ENCODE measurements at regions not wholly inside any gene's neighbourhood (a gene's known extent, or its start where the extent isn't known, plus 50 kb on each side); places are given as distances from the start of the nearest gene placed in this dataset.

GRCh38 chr1:94316836-94317789 lies 79.7 kb upstream of the ARHGAP29 start (continued):
- TF ChIP-seq FIP1L1 (IDR thresholded peaks at IDR 0.05; ENCODE audit: borderline replicate concordance, insufficient read depth, low read depth, low read length) = no peak
- TF ChIP-seq POGZ (CRISPR knock-in tag; IDR thresholded peaks at IDR 0.05) = peak; percentile 42; the same call in 1 of the 2 replicates
- no peak for TF ChIP-seq WIZ (CRISPR knock-in tag; IDR thresholded peaks at IDR 0.05)
- no peak for TF ChIP-seq ZBTB7B (CRISPR knock-in tag; IDR thresholded peaks at IDR 0.05)
- TF ChIP-seq ZBTB37 (CRISPR knock-in tag; IDR thresholded peaks at IDR 0.05) = no peak
- TF ChIP-seq ZKSCAN5 (CRISPR knock-in tag; IDR thresholded peaks at IDR 0.05) = no peak
- no peak for TF ChIP-seq HNRNPH1 (optimal IDR thresholded peaks at IDR 0.05; ENCODE audit: low read depth, low read length)
- no peak for TF ChIP-seq MIER2 (CRISPR knock-in tag; IDR thresholded peaks at IDR 0.05)
- no peak for TF ChIP-seq TERF1 (CRISPR knock-in tag; IDR thresholded peaks at IDR 0.05)
- 0 out of 2 replicates have a peak, but pooled peaks have one; percentile 52 for TF ChIP-seq PHF21A (CRISPR knock-in tag; IDR thresholded peaks at IDR 0.05)
- TF ChIP-seq ARID2 (CRISPR knock-in tag; IDR thresholded peaks at IDR 0.05; ENCODE audit: borderline replicate concordance) = no peak
- TF ChIP-seq ZNF205 (CRISPR knock-in tag; IDR thresholded peaks at IDR 0.05) = no peak
- TF ChIP-seq ERF (CRISPR knock-in tag; IDR thresholded peaks at IDR 0.05) = peak; percentile 42; the same call in 1 of the 2 replicates
- no peak for TF ChIP-seq ZNF761 (CRISPR knock-in tag; conservative IDR thresholded peaks at IDR 0.05)
- no peak for TF ChIP-seq TBP (CRISPR knock-in tag; IDR thresholded peaks at IDR 0.05)
- no peak for TF ChIP-seq ZBTB14 (CRISPR knock-in tag; IDR thresholded peaks at IDR 0.05)
- TF ChIP-seq NFKB2 (CRISPR knock-in tag; IDR thresholded peaks at IDR 0.05; ENCODE audit: borderline replicate concordance) = no peak
- TF ChIP-seq ZFP37 (CRISPR knock-in tag; IDR thresholded peaks at IDR 0.05; ENCODE audit: borderline replicate concordance) = no peak
- TF ChIP-seq PAXIP1 (CRISPR knock-in tag; conservative IDR thresholded peaks at IDR 0.05) = 0 out of 2 replicates have a peak, but pooled peaks have one; percentile 33
- 0 out of 2 replicates have a peak, but pooled peaks have one; percentile 46 for TF ChIP-seq ZNF644 (CRISPR knock-in tag; IDR thresholded peaks at IDR 0.05; ENCODE audit: low read depth)
- no peak for TF ChIP-seq ZNF292 (CRISPR knock-in tag; IDR thresholded peaks at IDR 0.05; ENCODE audit: borderline replicate concordance, low read depth)
- TF ChIP-seq RNF2 (conservative IDR thresholded peaks at IDR 0.05; ENCODE audit: low read depth) = no peak
- TF ChIP-seq FOXA1 (IDR thresholded peaks at IDR 0.05) = no peak
- TF ChIP-seq FOXA1 (CRISPR knock-in tag; IDR thresholded peaks at IDR 0.05) = no peak

All from HepG2 (cell line).